ENCODE measurements at regions not wholly inside any gene's neighbourhood (a gene's known extent, or its start where the extent isn't known, plus 50 kb on each side); places are given as distances from the start of the nearest gene placed in this dataset.
A peak's percentile ranks its signal among the peaks of the same experiment; 100 is the strongest.

DNA sequence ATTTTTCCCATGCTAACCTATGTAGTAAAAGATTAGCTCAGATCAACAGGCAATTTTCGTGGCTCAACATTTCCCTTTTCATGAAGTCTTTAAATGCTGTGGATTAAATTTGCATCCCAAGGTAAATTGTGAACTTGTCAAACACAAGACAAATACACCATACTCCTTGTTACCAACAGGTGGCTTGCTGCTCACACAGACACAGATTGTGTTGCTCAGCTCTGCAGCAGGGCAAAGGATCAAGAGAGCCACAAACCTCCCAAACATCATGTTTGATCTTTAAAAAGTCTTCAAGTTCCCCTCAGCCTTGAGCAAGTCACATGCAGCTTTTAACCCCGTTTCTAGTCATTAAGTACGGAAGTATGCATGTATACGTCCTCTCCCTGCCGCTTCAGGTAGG lies 119.6 kb upstream of the CNTNAP4 start:
- no peak for DNase-seq (ENCODE audit: low read depth in 4 of 4, low spot score in 2 of 4)

DNA sequence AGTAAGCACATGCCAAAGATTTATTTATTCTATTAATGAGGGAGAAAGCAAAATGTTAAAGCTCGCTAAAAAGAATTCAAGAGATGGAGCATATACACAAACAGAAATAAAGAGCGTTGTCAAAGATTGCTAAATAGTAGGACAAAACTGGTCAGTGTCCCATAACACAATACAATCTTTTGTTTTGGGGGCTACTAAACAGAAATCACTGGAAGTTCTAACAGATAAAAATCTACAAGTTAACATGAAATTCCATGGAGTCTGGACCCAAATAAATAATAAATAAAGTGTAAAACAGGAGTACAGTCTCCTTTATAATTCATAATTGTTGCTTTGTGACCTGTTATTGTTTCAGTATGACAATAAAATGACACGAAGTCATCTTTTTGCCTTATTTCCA lies 115.2 kb upstream of the CNTNAP4 start:
- DNase-seq (ENCODE audit: low read depth in 4 of 4, low spot score in 2 of 4), result no peak

GRCh38 chr16:76164970-76165558 lies 112.1 kb upstream of the CNTNAP4 start:
- DNase-seq (ENCODE audit: low read depth in 4 of 4, low spot score in 2 of 4), result no peak

DNA sequence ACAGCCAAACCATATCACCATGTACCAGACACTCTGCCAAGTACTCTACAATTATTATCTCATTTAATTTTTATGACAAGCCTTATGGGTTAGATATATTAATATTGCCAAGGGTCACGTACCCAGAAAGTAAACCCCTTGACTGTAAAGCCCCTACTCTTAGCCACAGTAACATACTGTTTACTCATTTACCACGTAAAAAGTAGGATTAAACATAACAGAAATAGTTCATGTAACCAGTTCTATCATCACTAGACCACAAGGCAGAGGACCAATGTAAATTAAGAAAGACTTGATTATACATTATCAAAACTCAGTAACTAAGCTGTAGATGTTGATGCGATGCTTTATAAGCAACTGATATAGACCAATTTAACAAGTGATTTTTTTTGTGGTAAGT lies 101.5 kb upstream of the CNTNAP4 start:
- no peak for DNase-seq (ENCODE audit: low read depth in 4 of 4, low spot score in 2 of 4)

- DNase-seq (ENCODE audit: low read depth in 4 of 4, low spot score in 2 of 4), result no peak
Measured at GRCh38 chr16:76176153-76176552, 101.0 kb upstream of the CNTNAP4 start.

- DNase-seq (ENCODE audit: low read depth in 4 of 4, low spot score in 2 of 4), result no peak
Measured at GRCh38 chr16:76176616-76177015, 100.6 kb upstream of the CNTNAP4 start.

GRCh38 chr16:76182041-76182635 lies 95.1 kb upstream of the CNTNAP4 start:
- no peak for DNase-seq (ENCODE audit: low read depth in 4 of 4, low spot score in 2 of 4)

- no peak for DNase-seq (ENCODE audit: low read depth in 4 of 4, low spot score in 2 of 4)
Measured at GRCh38 chr16:76183647-76184046, 93.6 kb upstream of the CNTNAP4 start.

DNA sequence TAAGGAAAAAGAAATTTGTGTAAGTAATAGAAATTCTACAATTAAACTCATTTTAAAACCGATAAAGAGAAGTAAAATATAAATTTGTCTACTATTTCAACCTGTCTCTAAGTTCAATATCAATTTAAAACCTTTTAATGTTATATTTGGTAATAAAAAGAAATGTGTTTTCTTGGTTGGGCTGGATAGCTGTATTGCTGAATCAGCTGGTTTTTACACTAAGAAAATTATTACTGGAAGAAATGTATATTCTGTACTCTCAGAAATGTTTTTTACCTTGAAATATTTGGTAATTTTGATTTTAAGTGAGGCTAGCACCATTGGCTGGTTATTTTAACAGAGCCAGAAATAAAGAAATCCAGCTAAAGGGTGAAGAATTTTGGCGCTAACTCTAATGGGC lies 87.1 kb upstream of the CNTNAP4 start:
- DNase-seq (ENCODE audit: low read depth in 4 of 4, low spot score in 2 of 4), result no peak

DNA sequence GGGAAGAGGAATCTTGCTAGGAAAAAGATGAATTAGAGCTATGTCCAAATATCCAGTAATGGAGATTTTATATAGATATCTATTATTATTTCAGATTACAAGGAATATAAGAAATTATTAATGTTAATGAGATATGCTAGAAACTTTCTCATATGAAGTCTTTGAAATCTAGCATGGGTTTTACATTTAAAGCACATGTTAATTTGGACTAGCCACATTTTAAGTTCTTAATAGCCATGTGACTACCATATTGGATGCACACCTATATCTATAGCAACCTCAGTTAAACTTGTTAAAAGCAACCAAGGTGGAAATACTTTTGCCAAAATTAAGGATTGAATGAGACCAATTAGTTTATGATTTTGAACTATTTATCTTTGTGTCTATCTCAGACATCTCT lies 86.7 kb upstream of the CNTNAP4 start:
- no peak for DNase-seq (ENCODE audit: low read depth in 4 of 4, low spot score in 2 of 4)

DNA sequence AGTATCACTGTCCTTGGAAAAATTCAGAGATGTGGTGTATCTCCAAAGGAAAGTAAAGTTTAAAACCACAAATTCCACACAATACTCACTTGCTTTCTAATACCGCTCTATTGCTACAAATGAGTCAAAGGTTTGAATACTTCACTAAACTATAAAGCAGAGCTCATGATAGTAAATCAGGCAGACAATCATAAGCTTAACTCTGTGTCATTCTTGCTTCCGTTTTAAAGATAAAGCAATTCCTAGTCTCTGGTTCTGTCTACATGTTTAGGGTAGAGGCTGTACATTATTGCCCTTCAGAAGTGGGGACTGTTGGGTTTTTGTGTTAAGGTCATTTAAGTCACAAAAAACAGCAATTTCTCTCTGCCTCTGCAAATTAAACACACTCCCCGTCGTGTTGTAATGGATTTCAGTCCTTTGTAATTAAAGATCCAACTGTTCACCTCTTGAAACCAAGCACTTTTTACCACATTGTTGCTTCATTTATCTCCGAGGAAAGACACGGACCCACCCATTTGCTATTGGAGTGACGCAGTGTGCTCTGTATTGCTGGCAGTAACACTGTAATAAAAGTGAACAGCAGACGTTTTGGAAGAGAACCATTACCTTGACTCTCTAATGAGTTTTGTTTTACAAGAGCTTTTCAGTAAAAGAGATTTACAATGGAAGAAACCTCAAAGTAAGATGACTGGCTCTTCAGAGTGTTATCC lies 83.1 kb upstream of the CNTNAP4 start:
- peak in 1 of 4 donors; percentile 0 for DNase-seq (ENCODE audit: low read depth in 4 of 4, low spot score in 2 of 4)

- peak in 1 of 4 donors; percentile 0 for DNase-seq (ENCODE audit: low read depth in 4 of 4, low spot score in 2 of 4)
Measured at GRCh38 chr16:76194616-76195015, 82.6 kb upstream of the CNTNAP4 start.

DNA sequence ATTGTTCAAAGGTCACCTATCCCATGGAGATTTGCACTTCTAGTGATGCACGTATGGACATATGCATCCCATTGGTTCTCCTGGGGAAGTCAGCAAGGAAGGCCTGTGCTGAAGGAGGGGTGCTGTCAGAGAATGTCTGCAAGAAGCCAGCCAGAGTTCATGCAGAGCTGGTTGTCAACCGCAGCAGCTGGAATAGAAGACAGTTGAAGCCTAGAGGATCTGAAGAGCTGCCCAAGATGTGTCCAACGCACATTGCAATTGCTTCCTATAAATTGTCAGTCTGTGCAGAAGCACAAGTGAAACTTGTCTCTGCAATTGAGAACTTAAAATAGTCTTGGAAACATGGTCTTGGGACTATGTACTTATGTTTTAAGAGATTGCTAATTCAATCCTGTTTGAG lies 82.1 kb upstream of the CNTNAP4 start:
- no peak for DNase-seq (ENCODE audit: low read depth in 4 of 4, low spot score in 2 of 4)

- DNase-seq (ENCODE audit: low read depth in 4 of 4, low spot score in 2 of 4), result no peak
Measured at GRCh38 chr16:76195648-76196047, 81.6 kb upstream of the CNTNAP4 start.

DNA sequence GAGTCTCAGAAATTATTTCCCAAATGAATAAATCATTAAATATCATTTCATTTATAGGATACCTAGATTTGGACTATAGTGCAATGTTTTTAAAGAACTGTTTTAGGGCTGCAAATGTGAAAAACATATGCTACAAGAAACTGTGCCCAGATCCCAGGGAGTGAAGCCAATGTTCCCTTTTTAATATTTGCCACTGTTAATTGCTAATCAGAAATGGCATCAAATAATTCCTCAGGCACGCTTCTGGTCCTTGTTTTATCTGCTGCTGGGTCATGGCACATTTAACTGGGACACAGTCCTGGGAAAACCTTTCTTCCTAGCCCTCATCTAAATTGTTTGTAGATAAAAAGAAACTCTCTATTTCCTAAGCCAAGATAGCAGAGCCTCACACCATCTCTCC lies 79.3 kb upstream of the CNTNAP4 start:
- no peak for DNase-seq (ENCODE audit: low read depth in 4 of 4, low spot score in 2 of 4)

- no peak for DNase-seq (ENCODE audit: low read depth in 4 of 4, low spot score in 2 of 4)
Measured at GRCh38 chr16:76199681-76200220, 77.5 kb upstream of the CNTNAP4 start.

- DNase-seq (ENCODE audit: low read depth in 4 of 4, low spot score in 2 of 4), result no peak
Measured at GRCh38 chr16:76201385-76201784, 75.8 kb upstream of the CNTNAP4 start.

DNA sequence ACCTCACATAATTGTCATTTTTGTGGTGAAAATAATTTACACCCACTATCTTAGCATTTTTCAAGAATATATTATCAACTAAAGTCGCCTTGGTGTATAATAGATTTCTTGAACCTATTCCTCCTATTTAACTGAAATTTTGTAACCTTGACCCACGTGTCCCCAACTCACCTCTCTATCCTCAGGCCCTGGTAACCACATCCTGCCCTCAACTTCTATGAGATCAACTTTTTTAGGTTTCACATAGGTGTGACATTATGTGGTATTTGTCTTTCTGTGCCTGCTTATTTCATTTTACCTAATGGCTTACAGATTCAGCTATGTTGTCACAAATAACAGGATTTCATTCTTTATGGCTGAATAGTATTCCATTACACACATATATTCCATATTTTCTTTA lies 73.0 kb upstream of the CNTNAP4 start:
- DNase-seq (ENCODE audit: low read depth in 4 of 4, low spot score in 2 of 4), result no peak

DNA sequence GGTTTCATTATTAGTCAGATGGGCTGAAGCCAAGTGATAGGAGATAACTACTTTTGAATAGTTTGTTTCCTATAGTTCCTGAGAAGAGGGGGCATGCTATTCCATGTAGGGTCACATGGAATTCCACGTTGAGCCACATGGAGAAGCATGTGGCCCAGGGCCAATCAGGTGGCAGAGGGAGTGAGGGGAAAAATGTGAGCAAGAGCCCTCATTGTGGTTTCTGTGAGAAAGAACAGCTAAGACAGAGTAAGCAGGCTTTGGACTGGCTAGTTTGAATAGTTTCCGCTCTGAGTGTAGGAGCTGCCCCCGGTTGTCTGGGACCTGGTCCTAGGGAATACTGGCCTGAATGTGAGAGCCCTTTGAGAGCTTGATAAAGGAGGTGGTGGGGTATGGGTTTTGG lies 69.9 kb upstream of the CNTNAP4 start:
- no peak for DNase-seq (ENCODE audit: low read depth in 4 of 4, low spot score in 2 of 4)

DNA sequence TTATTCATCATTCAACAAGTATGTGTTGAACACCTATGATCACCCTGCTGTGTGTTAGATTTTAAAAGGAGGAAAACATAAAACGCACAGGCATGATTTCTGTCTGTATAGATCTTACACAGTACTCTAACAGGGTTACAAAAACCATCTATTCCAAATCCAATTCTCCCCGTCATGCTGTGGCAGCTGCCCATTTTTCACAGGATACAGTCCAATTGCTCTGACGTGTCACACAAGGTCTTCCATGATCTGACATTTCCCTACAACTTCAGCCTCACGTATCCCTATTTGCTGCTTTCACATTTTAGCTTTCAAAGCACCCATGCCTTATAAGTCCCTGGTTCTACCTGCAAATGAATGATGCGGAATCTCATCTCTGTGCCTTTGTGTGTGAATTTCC lies 67.0 kb upstream of the CNTNAP4 start:
- no peak for DNase-seq (ENCODE audit: low read depth in 4 of 4, low spot score in 2 of 4)

DNA sequence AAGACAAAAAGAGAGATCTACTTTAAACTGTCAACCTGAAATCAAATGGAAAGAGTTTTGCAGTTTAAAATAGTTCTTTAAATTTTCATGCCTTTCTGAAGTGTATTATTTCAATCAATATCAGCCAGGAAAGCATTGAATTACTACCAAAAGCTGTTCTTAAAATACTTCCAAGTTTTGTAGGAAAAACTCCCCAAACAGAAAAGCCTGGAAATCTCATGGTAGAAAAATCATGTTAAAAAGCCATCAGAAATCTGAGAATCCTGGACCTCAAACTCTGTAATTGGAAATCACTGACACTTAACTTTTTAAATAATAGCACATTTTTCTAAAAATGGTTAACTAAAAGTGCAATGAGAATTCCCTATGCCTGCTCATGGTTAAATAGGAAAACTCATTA lies 63.3 kb upstream of the CNTNAP4 start:
- DNase-seq (ENCODE audit: low read depth in 4 of 4, low spot score in 2 of 4), result no peak

DNA sequence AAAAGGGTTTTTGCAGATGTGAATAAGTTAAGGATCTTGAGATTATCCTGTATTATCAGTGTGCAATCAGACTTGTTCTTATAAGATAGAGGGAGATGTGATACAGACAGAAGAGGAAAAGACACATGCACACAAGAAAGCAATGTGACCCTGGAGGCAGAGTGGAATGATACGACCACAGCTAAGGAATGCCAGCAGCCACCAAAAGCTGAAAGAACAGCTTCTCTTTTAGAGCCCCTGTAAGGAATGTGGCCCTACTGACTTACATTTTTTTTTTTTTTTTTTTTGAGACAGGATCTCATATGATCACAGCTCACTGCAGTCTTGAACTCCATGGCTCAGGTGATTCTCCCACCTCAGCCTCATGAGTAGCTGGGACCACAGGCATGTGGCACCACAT lies 62.3 kb upstream of the CNTNAP4 start:
- no peak for DNase-seq (ENCODE audit: low read depth in 4 of 4, low spot score in 2 of 4)
